SK-N-MC (cell line): ENCODE measurements at regions not wholly inside any gene's neighbourhood (a gene's known extent, or its start where the extent isn't known, plus 50 kb on each side); places are given as distances from the start of the nearest gene placed in this dataset.

Source experiments
- EZH2 ChIP-seq: fragments of 200-600 bp; sonication (generic); IDR thresholded peaks from one replicate; pipeline ENCODE4 v1.6.1; 2017; ENCODE audit warnings: antibody characterized with exemption
- FOXP2 ChIP-seq: optimal IDR thresholded peaks from 2 replicates; pipeline ENCODE3; 2011; ENCODE audit warnings: mild to moderate bottlenecking, moderate library complexity; ENCODE audit not compliant: insufficient read depth; ENCODE audit errors: extremely low read length, control extremely low read depth
- POLR2AphosphoS5 ChIP-seq: IDR thresholded peaks from 2 replicates; pipeline ENCODE4 v1.6.1; 2012; ENCODE audit warnings: mild to moderate bottlenecking, low read depth, low read length, borderline replicate concordance

DNA sequence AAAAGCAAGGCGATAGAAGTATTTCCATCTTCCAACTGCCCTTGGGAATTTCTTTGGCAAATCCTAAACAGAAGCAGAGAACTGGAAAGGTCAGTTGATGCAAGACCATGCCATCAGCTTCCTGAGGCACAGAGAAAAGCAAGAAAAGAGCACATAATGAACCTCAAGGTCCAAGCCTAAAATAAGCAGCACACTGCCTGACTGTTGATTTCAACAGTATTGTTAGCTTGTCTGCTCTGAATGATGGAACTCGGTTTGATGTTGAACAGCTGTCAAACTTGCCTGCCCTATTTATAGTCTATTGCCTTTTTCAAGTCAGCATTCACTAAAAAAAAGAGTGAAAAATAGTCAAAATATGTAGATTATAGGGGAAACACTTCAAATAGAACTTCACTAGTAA is 1192.0 kb upstream of the PHF14 start:
- no peak for TF ChIP-seq POLR2AphosphoS5
- no peak for TF ChIP-seq EZH2
- TF ChIP-seq FOXP2, result no peak
